CD14-positive monocyte (primary cell): ENCODE measurements at regions not wholly inside any gene's neighbourhood (a gene's known extent, or its start where the extent isn't known, plus 50 kb on each side); places are given as distances from the start of the nearest gene placed in this dataset.
"Not testable (repeated sequence)": the region's sequence is repeated elsewhere in the genome, so short reads cannot be mapped to it uniquely, and the experiment has no call there.

ENCODE experiments used
- DNase-seq, 3 donors: peaks; one replicate each; pipeline ENCODE4 v3.0.0-alpha.2; 2011 to 2022
- H2AFZ ChIP-seq: 2 replicates; pipeline ENCODE4 v1.6.0; 2012; ENCODE audit warnings: mild to moderate bottlenecking, low read depth, low read length, inconsistent platforms; ENCODE audit not compliant: insufficient read depth, poor library complexity, severe bottlenecking
- H3K27ac ChIP-seq, 2 donors: 1 replicate in 1 of 2; 2 replicates in 1 of 2; pipeline ENCODE4 v1.5.1; 2012 to 2013; ENCODE audit warnings: low read length in 2 of 2, control low read depth in 1 of 2, inconsistent platforms in 1 of 2, low read depth in 1 of 2, mild to moderate bottlenecking in 1 of 2
- H3K27me3 ChIP-seq, 2 donors: one replicate each; pipeline versions ENCODE4 v1.6.0 to v1.6.1; 2011 to 2013; ENCODE audit warnings: low read length in 2 of 2; ENCODE audit not compliant: control insufficient read depth in 2 of 2, insufficient read depth in 2 of 2
- H3K36me3 ChIP-seq, 2 donors: replicated peaks in 1 of 2; 1 replicate in 1 of 2; 2 replicates in 1 of 2; pipeline versions ENCODE4 v1.5.1 to v1.6.1; 2012 to 2013; ENCODE audit warnings: low read length in 2 of 2, control low read depth in 1 of 2, inconsistent platforms in 1 of 2, mild to moderate bottlenecking in 1 of 2; ENCODE audit not compliant: insufficient read depth in 2 of 2, control insufficient read depth in 1 of 2
- H3K4me1 ChIP-seq, 2 donors: 1 replicate in 1 of 2; 2 replicates in 1 of 2; pipeline versions ENCODE4 v1.5.1 to v1.6.1; 2012 to 2013; ENCODE audit warnings: low read length in 2 of 2, control low read depth in 1 of 2, inconsistent platforms in 1 of 2, mild to moderate bottlenecking in 1 of 2, moderate library complexity in 1 of 2; ENCODE audit not compliant: insufficient read depth in 2 of 2, control insufficient read depth in 1 of 2
- H3K4me2 ChIP-seq: replicated peaks from 2 replicates; pipeline ENCODE3; 2012; ENCODE audit warnings: low read length, moderate library complexity, mild to moderate bottlenecking; ENCODE audit not compliant: poor library complexity, severe bottlenecking; ENCODE audit errors: extremely low read depth
- H3K4me3 ChIP-seq, 3 experiments: fragments of 200-600 bp in 1 of 3; sonication (generic) in 1 of 3; replicated peaks in 1 of 3; 1 replicate in 2 of 3; 2 replicates in 1 of 3; pipeline ENCODE4 v1.5.1; 2011 to 2013; ENCODE audit warnings: low read length in 3 of 3, mild to moderate bottlenecking in 3 of 3, control low read depth in 2 of 3, low read depth in 2 of 3, inconsistent platforms in 1 of 3, moderate library complexity in 1 of 3
- H3K79me2 ChIP-seq: 2 replicates; pipeline ENCODE4 v1.6.0; 2012; ENCODE audit warnings: mild to moderate bottlenecking, control low read depth, inconsistent platforms, low read length, moderate library complexity; ENCODE audit not compliant: insufficient read depth
- H3K9ac ChIP-seq: 2 replicates; pipeline ENCODE4 v1.6.0; 2017; ENCODE audit warnings: low read length, mild to moderate bottlenecking; ENCODE audit not compliant: insufficient read depth, poor library complexity, severe bottlenecking
- H3K9me3 ChIP-seq, 2 donors: replicated peaks in 1 of 2; 1 replicate in 1 of 2; 2 replicates in 1 of 2; pipeline versions ENCODE4 v1.5.1 to v1.6.1; 2012 to 2013; ENCODE audit warnings: low read length in 2 of 2, control low read depth in 1 of 2; ENCODE audit not compliant: control insufficient read depth in 1 of 2, insufficient read depth in 1 of 2
- H4K20me1 ChIP-seq: 2 replicates; pipeline ENCODE4 v1.6.0; 2012; ENCODE audit warnings: mild to moderate bottlenecking, low read length, control low read depth, moderate library complexity; ENCODE audit not compliant: insufficient read depth
- H3K27ac Mint-ChIP-seq, 7 donors: one replicate each; pipeline ENCODE4 v1.8.0; 2020; ENCODE audit warnings: mild to moderate bottlenecking in 7 of 7, mixed read lengths in 7 of 7, moderate library complexity in 6 of 7, inconsistent platforms in 2 of 7
- H3K27me3 Mint-ChIP-seq, 3 donors: one replicate each; pipeline ENCODE4 v1.8.0; 2021 to 2022; ENCODE audit warnings: low read depth in 3 of 3, mild to moderate bottlenecking in 3 of 3, mixed read lengths in 3 of 3, moderate library complexity in 3 of 3, inconsistent platforms in 1 of 3
- H3K36me3 Mint-ChIP-seq, 2 donors: one replicate each; pipeline ENCODE4 v1.8.0; 2020; ENCODE audit warnings: mixed read lengths in 2 of 2, inconsistent platforms in 1 of 2, mild to moderate bottlenecking in 1 of 2
- H3K4me1 Mint-ChIP-seq: one replicate; pipeline ENCODE4 v1.8.0; 2020; ENCODE audit warnings: mild to moderate bottlenecking, mixed read lengths
- H3K4me3 Mint-ChIP-seq, 2 donors: one replicate each; pipeline ENCODE4 v1.8.0; 2020; ENCODE audit warnings: mild to moderate bottlenecking in 2 of 2, mixed read lengths in 2 of 2, moderate library complexity in 1 of 2
- H3K9me3 Mint-ChIP-seq, 7 donors: one replicate each; pipeline ENCODE4 v1.8.0; 2020 to 2022; ENCODE audit warnings: mixed read lengths in 7 of 7, mild to moderate bottlenecking in 6 of 7, moderate library complexity in 6 of 7, inconsistent platforms in 2 of 7
- WGBS: methylation state at CpG from one replicate; pipeline ENCODE4 v1.1.5; 2013; ENCODE audit warnings: missing lambda C conversion rate; ENCODE audit not compliant: insufficient coverage; 5-methylcytosine and 5-hydroxymethylcytosine counted together
- intact Hi-C, 2 donors: fragments of 100-400 bp; cut with micrococcal nuclease; formaldehyde crosslinking; loops; one replicate each; pipeline versions ENCODE4 v1.15.0 to v1.15.1; 2023
- TF ChIP-seq, protein P1 (sequence below): fragments of 200-600 bp; IDR thresholded peaks from one replicate; pipeline ENCODE4 v1.8.0; 2022; ENCODE audit warnings: antibody characterized with exemption, mild to moderate bottlenecking

DNA sequence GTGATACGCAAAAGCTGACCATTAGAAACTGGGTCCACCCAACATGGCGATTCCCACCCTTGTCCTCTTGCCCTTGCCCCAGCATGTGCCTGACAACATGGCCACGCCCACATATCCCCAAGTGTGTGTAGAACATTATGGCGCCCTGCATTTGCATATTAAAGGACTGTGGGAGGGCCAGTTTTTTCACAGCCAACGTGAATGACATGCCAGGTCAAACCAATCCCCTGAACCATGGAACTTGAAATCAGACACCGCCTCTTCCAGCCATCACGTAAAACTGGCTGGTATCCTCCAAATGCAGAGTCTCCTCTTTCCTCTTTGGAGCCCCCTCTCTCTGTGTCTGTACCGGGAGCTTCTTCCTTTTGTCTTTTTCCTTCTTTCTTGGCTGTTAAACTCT lies 156.7 kb upstream of the EPHA6 start:
- H3K9ac ChIP-seq, result no peak overlapping the region
- 88% methylated on average over 8 of the region's 8 CpGs for WGBS

DNA sequence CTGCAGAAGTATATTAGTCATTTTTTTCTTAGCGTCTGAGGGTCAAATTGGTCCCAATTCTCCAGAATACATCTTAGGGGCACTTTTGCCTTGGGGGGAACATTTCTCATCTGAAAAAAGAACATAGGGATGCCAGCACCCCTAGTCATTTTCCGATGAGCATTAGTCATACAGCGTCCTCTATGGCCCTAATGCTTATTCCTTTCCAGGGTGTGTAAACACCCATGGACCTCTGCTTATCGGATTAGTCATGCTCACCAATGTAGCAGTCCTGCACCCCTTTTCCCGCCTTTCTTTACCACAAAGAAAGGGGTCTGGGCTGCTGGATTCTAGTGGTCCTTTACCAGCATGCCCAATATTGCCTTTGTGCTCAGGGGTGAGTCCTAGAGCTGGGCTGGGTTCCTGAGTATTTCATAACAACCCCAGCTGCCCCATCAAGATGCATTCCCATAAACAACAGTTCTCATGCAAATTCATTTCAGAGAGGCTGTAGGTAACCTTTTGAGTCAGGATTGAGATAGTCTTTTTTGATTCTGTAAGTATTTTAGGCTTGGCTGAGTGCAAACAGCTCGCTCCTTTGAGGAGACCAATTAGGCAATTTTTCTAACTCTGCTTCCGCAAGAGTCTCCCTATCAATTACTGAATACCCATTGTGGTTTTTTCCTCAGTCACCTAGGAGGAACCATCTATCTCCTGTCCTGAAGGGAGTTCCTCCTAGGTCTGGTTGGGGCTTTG lies 142.4 kb upstream of the EPHA6 start:
- H3K36me3 Mint-ChIP-seq, result not testable (repeated sequence)

More for the DNA sequence above, 156.7 kb upstream of the EPHA6 start:
- Histone ChIP-seq H4K20me1 (no peaks in the 10 kb centered on the region), H3K9me3 (peaks cover 4 to 16% of the 10 kb centered on the region in 2 donors), H3K79me2 (no peaks in the 10 kb centered on the region), H2AFZ (no peak overlapping the region), H3K4me2 (no peak overlapping the region), H3K4me3 (no peak overlapping the region), H3K27ac (no peak overlapping the region), H3K27me3 (no peaks in the 10 kb centered on the region), H3K4me1 (no peaks in the 10 kb centered on the region), H3K36me3 (no peaks in the 10 kb centered on the region)
- no peaks in the 10 kb centered on the region for H3K36me3 Mint-ChIP-seq
- no peaks in the 10 kb centered on the region for H3K27me3 Mint-ChIP-seq
- H3K27ac Mint-ChIP-seq, result no peak overlapping the region
- H3K4me1 Mint-ChIP-seq, result no peaks in the 10 kb centered on the region
- peaks cover 0 to 14% (median 4%) of the 10 kb centered on the region in 7 donors for H3K9me3 Mint-ChIP-seq
- TF ChIP-seq, protein P1, sequence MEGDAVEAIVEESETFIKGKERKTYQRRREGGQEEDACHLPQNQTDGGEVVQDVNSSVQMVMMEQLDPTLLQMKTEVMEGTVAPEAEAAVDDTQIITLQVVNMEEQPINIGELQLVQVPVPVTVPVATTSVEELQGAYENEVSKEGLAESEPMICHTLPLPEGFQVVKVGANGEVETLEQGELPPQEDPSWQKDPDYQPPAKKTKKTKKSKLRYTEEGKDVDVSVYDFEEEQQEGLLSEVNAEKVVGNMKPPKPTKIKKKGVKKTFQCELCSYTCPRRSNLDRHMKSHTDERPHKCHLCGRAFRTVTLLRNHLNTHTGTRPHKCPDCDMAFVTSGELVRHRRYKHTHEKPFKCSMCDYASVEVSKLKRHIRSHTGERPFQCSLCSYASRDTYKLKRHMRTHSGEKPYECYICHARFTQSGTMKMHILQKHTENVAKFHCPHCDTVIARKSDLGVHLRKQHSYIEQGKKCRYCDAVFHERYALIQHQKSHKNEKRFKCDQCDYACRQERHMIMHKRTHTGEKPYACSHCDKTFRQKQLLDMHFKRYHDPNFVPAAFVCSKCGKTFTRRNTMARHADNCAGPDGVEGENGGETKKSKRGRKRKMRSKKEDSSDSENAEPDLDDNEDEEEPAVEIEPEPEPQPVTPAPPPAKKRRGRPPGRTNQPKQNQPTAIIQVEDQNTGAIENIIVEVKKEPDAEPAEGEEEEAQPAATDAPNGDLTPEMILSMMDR, result no peak
- intact Hi-C loops, result no loop called here
- H3K4me3 Mint-ChIP-seq, result no peak overlapping the region
- no peak for DNase-seq

More for the DNA sequence above, 142.4 kb upstream of the EPHA6 start:
- H3K9me3 Mint-ChIP-seq, result peaks cover 5 to 23% (median 12%) of the 10 kb centered on the region in 7 donors
- H4K20me1 ChIP-seq, DNase-seq, H3K27me3 Mint-ChIP-seq, H3K27ac ChIP-seq, H3K4me3 Mint-ChIP-seq, H3K9ac ChIP-seq, intact Hi-C loops, H3K79me2 ChIP-seq, H3K4me1 ChIP-seq, H2AFZ ChIP-seq, H3K4me1 Mint-ChIP-seq, H3K4me2 ChIP-seq, H3K4me3 ChIP-seq, H3K9me3 ChIP-seq, H3K27me3 ChIP-seq, H3K27ac Mint-ChIP-seq, H3K36me3 ChIP-seq: not testable (repeated sequence)
- 70% methylated on average over 6 of the region's 7 CpGs for WGBS
